ENCODE measurements at regions not wholly inside any gene's neighbourhood (a gene's known extent, or its start where the extent isn't known, plus 50 kb on each side); places are given as distances from the start of the nearest gene placed in this dataset.

- no peak for TF ChIP-seq MED8 (CRISPR knock-in tag; IDR thresholded peaks at IDR 0.05; ENCODE audit: insufficient replicate concordance)
- no peak for TF ChIP-seq ZFP37 (CRISPR knock-in tag; IDR thresholded peaks at IDR 0.05; ENCODE audit: borderline replicate concordance)
- no peak for TF ChIP-seq GTF2F1 (IDR thresholded peaks at IDR 0.05; ENCODE audit: low read length)
These were observed 562.8 kb upstream of the POU3F4 start (continued) for GRCh38 chrX:82945332-82945731.

GRCh38 chrX:82961129-82961528 is 547.0 kb upstream of the POU3F4 start:
- 0% methylated on average over 1 of the region's 3 CpGs for whole genome bisulfite sequencing (ENCODE audit: low lambda C conversion rate)
- in situ Hi-C loops (cut with HindIII; ENCODE audit: extremely low pct_ligation_motif_present, low pct_unique_long_range_greater_than_20kb) (no loop called here), intact Hi-C loops (cut with micrococcal nuclease; ENCODE audit: unreplicated experiment) (no loop called here)
- Histone ChIP-seq H3K27ac (ENCODE audit: extremely low read length, insufficient read depth, low read length) (no peak overlapping the region), H3K9ac (ENCODE audit: insufficient read depth, low read depth, low read length) (no peak overlapping the region), H3K36me3 (replicated peaks in 1 of 2; ENCODE audit: control insufficient read depth in 1 of 2, insufficient read depth in 2 of 2, low read length in 2 of 2) (no peaks in the 10 kb centered on the region), H3K4me2 (ENCODE audit: low read depth, low read length) (no peak overlapping the region), H3K27me3 (ENCODE audit: control insufficient read depth in 1 of 2, insufficient read depth in 2 of 2, low read length in 2 of 2) (no peaks in the 10 kb centered on the region), H3K79me2 (ENCODE audit: insufficient read depth, low read length) (no peaks in the 10 kb centered on the region), H3K9me3 (ENCODE audit: low read length) (peaks cover 13% of the 10 kb centered on the region), H4K20me1 (ENCODE audit: insufficient read depth, low read length) (no peaks in the 10 kb centered on the region), H3K4me3 (replicated peaks in 1 of 3; ENCODE audit: insufficient read depth in 1 of 3, low read depth in 2 of 3, low read length in 3 of 3) (no peak overlapping the region), H3K4me1 (ENCODE audit: insufficient read depth, low read length) (no peaks in the 10 kb centered on the region), H2AFZ (ENCODE audit: low read length) (no peak overlapping the region)
- FAIRE-seq (no peak), ATAC-seq (no peak), DNase-seq (ENCODE audit: low spot score) (no peak)
- CTCF ChIA-PET (ENCODE audit: low intra/inter-chr PET ratio, low total read pairs) = no interaction called here
- no TSS peak for BruUV-seq (replicated peaks)
- POLR2A ChIA-PET = no interaction called here
- TF ChIP-seq TGIF2 (CRISPR knock-in tag; IDR thresholded peaks at IDR 0.05) = no peak
- TF ChIP-seq CEBPB (IDR thresholded peaks at IDR 0.05; ENCODE audit: borderline replicate concordance, low read depth, low read length) = no peak
- TF ChIP-seq, protein P1, sequence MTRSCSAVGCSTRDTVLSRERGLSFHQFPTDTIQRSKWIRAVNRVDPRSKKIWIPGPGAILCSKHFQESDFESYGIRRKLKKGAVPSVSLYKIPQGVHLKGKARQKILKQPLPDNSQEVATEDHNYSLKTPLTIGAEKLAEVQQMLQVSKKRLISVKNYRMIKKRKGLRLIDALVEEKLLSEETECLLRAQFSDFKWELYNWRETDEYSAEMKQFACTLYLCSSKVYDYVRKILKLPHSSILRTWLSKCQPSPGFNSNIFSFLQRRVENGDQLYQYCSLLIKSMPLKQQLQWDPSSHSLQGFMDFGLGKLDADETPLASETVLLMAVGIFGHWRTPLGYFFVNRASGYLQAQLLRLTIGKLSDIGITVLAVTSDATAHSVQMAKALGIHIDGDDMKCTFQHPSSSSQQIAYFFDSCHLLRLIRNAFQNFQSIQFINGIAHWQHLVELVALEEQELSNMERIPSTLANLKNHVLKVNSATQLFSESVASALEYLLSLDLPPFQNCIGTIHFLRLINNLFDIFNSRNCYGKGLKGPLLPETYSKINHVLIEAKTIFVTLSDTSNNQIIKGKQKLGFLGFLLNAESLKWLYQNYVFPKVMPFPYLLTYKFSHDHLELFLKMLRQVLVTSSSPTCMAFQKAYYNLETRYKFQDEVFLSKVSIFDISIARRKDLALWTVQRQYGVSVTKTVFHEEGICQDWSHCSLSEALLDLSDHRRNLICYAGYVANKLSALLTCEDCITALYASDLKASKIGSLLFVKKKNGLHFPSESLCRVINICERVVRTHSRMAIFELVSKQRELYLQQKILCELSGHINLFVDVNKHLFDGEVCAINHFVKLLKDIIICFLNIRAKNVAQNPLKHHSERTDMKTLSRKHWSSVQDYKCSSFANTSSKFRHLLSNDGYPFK (CRISPR knock-in tag; IDR thresholded peaks at IDR 0.05; ENCODE audit: borderline replicate concordance) = no peak
- no peak for TF ChIP-seq HDAC2 (CRISPR knock-in tag; IDR thresholded peaks at IDR 0.05)
- TF ChIP-seq, protein P2, sequence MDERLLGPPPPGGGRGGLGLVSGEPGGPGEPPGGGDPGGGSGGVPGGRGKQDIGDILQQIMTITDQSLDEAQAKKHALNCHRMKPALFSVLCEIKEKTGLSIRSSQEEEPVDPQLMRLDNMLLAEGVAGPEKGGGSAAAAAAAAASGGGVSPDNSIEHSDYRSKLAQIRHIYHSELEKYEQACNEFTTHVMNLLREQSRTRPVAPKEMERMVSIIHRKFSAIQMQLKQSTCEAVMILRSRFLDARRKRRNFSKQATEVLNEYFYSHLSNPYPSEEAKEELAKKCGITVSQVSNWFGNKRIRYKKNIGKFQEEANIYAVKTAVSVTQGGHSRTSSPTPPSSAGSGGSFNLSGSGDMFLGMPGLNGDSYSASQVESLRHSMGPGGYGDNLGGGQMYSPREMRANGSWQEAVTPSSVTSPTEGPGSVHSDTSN (CRISPR knock-in tag; IDR thresholded peaks at IDR 0.05) = no peak
- no peak for TF ChIP-seq ZNF292 (CRISPR knock-in tag; IDR thresholded peaks at IDR 0.05; ENCODE audit: borderline replicate concordance, low read depth)
- TF ChIP-seq, protein P3, sequence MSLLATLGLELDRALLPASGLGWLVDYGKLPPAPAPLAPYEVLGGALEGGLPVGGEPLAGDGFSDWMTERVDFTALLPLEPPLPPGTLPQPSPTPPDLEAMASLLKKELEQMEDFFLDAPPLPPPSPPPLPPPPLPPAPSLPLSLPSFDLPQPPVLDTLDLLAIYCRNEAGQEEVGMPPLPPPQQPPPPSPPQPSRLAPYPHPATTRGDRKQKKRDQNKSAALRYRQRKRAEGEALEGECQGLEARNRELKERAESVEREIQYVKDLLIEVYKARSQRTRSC (CRISPR knock-in tag; IDR thresholded peaks at IDR 0.05; ENCODE audit: low read depth) = no peak
- no peak for TF ChIP-seq DMAP1 (CRISPR knock-in tag; IDR thresholded peaks at IDR 0.05)
- TF ChIP-seq SRY (CRISPR knock-in tag; IDR thresholded peaks at IDR 0.05) = no peak
- TF ChIP-seq, protein P4, sequence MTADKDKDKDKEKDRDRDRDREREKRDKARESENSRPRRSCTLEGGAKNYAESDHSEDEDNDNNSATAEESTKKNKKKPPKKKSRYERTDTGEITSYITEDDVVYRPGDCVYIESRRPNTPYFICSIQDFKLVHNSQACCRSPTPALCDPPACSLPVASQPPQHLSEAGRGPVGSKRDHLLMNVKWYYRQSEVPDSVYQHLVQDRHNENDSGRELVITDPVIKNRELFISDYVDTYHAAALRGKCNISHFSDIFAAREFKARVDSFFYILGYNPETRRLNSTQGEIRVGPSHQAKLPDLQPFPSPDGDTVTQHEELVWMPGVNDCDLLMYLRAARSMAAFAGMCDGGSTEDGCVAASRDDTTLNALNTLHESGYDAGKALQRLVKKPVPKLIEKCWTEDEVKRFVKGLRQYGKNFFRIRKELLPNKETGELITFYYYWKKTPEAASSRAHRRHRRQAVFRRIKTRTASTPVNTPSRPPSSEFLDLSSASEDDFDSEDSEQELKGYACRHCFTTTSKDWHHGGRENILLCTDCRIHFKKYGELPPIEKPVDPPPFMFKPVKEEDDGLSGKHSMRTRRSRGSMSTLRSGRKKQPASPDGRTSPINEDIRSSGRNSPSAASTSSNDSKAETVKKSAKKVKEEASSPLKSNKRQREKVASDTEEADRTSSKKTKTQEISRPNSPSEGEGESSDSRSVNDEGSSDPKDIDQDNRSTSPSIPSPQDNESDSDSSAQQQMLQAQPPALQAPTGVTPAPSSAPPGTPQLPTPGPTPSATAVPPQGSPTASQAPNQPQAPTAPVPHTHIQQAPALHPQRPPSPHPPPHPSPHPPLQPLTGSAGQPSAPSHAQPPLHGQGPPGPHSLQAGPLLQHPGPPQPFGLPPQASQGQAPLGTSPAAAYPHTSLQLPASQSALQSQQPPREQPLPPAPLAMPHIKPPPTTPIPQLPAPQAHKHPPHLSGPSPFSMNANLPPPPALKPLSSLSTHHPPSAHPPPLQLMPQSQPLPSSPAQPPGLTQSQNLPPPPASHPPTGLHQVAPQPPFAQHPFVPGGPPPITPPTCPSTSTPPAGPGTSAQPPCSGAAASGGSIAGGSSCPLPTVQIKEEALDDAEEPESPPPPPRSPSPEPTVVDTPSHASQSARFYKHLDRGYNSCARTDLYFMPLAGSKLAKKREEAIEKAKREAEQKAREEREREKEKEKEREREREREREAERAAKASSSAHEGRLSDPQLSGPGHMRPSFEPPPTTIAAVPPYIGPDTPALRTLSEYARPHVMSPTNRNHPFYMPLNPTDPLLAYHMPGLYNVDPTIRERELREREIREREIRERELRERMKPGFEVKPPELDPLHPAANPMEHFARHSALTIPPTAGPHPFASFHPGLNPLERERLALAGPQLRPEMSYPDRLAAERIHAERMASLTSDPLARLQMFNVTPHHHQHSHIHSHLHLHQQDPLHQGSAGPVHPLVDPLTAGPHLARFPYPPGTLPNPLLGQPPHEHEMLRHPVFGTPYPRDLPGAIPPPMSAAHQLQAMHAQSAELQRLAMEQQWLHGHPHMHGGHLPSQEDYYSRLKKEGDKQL (CRISPR knock-in tag; IDR thresholded peaks at IDR 0.05; ENCODE audit: low read depth) = no peak
- no peak for TF ChIP-seq MED1 (CRISPR knock-in tag; IDR thresholded peaks at IDR 0.05)
- TF ChIP-seq MAF1 (CRISPR knock-in tag; IDR thresholded peaks at IDR 0.05; ENCODE audit: borderline replicate concordance) = no peak
